Colonic mucosa (tissue), 4 donors: ENCODE measurements at regions not wholly inside any gene's neighbourhood (a gene's known extent, or its start where the extent isn't known, plus 50 kb on each side); places are given as distances from the start of the nearest gene placed in this dataset.
"Not testable (repeated sequence)": the region's sequence is repeated elsewhere in the genome, so short reads cannot be mapped to it uniquely, and the experiment has no call there.

Experiments used
- DNase-seq: peaks from one replicate; pipeline ENCODE4 v3.0.0-alpha.2; 2020
- H3K27ac ChIP-seq: fragments of 200-600 bp; one replicate; pipeline ENCODE4 v1.8.0; 2021
- H3K27me3 ChIP-seq: fragments of 200-600 bp; one replicate; pipeline ENCODE4 v1.8.0; 2021
- H3K36me3 ChIP-seq: fragments of 200-600 bp; one replicate; pipeline ENCODE4 v1.8.0; 2021
- H3K4me1 ChIP-seq: fragments of 200-600 bp; one replicate; pipeline ENCODE4 v1.8.0; 2021; ENCODE audit warnings: mild to moderate bottlenecking
- H3K4me3 ChIP-seq: fragments of 200-600 bp; one replicate; pipeline ENCODE4 v1.8.0; 2021
- H3K9ac ChIP-seq, 2 donors: one replicate each; pipeline ENCODE4 v1.7.0; 2013; ENCODE audit warnings: control low read depth in 2 of 2, low read depth in 2 of 2, low read length in 2 of 2
- H3K9me3 ChIP-seq: fragments of 200-600 bp; one replicate; pipeline ENCODE4 v1.8.0; 2021
- intact Hi-C: fragments of 100-400 bp; cut with DNase I; formaldehyde crosslinking; loops from one replicate; pipeline ENCODE4 v1.14.1; 2022
- TF ChIP-seq, protein P1 (sequence below): fragments of 200-600 bp; IDR thresholded peaks from one replicate; pipeline ENCODE4 v1.8.0; 2022; ENCODE audit warnings: antibody characterized with exemption, mild to moderate bottlenecking
- donor health status: healthy.
- donor health status: DM: no; HTN: no; CAD: no.
- donor health status: DM: no; HTN: no; CAD: no.

DNA sequence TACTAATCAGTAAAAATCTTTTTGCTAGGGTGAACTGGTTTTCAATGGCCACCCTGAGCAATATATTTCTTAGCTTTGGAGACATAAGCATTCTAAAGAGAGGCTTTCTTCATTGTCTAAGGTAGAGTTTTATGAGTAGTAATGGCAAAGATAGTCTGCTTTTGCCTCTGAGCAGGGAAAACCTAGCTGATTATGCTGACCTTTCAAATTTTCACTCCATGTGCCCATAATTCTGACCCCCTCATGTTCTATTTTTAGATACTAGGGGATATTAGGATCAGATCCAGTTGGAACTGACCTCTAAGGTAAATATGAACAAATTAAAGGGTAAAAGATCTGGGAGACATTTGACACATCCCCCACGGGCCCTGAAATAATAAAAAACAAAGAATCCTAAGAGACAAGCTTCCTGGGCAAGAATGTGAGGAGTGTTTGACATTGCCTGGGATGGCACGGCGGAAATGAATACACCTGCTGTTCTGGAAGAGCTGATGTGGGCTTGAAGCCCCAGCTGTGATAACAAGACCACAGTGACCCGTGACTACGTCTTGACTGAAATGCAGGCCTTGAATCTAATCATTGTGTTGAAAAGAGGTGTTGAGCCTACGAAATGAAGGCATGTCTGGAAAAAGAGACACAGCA lies 392.1 kb upstream of the FRG1 start:
- H3K9ac ChIP-seq, result no peak overlapping the region
- H3K9me3 ChIP-seq, result no peaks in the 10 kb centered on the region
- no peaks in the 10 kb centered on the region for H3K27me3 ChIP-seq
- H3K4me3 ChIP-seq, result no peak overlapping the region
- no peak overlapping the region for H3K27ac ChIP-seq
- no peaks in the 10 kb centered on the region for H3K4me1 ChIP-seq
- intact Hi-C loops, result no loop called here
- no peaks in the 10 kb centered on the region for H3K36me3 ChIP-seq
- no peak for DNase-seq
- TF ChIP-seq, protein P1, sequence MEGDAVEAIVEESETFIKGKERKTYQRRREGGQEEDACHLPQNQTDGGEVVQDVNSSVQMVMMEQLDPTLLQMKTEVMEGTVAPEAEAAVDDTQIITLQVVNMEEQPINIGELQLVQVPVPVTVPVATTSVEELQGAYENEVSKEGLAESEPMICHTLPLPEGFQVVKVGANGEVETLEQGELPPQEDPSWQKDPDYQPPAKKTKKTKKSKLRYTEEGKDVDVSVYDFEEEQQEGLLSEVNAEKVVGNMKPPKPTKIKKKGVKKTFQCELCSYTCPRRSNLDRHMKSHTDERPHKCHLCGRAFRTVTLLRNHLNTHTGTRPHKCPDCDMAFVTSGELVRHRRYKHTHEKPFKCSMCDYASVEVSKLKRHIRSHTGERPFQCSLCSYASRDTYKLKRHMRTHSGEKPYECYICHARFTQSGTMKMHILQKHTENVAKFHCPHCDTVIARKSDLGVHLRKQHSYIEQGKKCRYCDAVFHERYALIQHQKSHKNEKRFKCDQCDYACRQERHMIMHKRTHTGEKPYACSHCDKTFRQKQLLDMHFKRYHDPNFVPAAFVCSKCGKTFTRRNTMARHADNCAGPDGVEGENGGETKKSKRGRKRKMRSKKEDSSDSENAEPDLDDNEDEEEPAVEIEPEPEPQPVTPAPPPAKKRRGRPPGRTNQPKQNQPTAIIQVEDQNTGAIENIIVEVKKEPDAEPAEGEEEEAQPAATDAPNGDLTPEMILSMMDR, result no peak

DNA sequence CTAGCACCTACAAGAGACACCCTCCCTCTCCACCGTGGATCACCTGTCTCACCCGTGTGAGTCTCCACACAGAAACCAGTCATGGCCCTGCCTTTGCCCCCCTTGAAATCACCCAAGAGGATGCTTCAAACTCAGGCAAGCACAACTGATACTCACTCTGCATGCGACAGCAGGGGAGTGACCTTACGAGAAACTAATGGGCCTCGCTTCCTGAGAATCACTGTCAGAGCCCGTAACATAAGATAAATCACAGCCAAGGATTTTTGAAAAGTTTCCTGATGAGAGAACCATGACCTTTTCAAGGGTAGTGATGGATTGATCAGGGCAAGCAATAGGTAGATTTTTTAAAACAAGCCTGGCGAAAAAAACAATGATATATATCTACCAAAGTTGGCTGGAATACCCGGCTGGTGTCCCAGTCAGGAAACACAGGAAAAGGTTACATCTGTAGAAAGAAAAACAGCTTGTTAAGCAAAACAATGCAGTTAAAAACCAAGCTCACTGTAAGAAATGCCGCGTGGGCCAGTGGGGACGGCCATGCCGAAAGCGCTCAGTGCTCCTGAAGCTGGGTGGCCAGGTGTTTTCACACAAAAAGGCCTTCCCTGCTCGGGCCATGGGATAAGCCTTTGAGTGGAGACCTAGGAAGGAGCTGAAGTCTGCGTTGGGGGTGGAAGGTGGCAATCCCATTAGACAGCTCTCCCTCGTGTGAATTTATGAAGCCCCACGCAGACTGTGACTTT lies 388.6 kb upstream of the FRG1 start:
- H3K27me3 ChIP-seq, intact Hi-C loops, H3K27ac ChIP-seq, H3K36me3 ChIP-seq, H3K4me1 ChIP-seq, DNase-seq, H3K4me3 ChIP-seq, H3K9me3 ChIP-seq, H3K9ac ChIP-seq: not testable (repeated sequence)

DNA sequence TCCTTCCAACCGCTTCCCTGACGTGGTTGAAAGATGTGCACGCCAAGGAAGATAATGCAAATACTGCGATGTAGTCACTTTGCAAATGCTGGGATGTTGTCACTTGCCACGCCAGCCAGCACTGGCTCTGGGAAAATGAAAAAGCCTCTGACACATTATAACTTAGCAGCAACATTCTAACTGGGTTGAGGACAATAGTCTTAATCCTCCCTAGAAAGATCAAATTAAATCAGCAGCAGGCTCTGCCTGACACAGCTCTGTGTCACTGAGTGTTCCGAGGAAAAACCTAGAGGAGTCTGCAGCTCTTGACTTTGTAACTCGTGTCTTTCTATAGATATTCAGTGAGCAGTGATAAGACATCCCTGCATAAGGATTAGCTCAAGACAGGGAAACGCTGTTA lies 380.1 kb upstream of the FRG1 start:
- H3K4me3 ChIP-seq, H3K9ac ChIP-seq, DNase-seq, H3K36me3 ChIP-seq, H3K27me3 ChIP-seq, H3K27ac ChIP-seq, intact Hi-C loops, H3K9me3 ChIP-seq, H3K4me1 ChIP-seq: not testable (repeated sequence)

DNA sequence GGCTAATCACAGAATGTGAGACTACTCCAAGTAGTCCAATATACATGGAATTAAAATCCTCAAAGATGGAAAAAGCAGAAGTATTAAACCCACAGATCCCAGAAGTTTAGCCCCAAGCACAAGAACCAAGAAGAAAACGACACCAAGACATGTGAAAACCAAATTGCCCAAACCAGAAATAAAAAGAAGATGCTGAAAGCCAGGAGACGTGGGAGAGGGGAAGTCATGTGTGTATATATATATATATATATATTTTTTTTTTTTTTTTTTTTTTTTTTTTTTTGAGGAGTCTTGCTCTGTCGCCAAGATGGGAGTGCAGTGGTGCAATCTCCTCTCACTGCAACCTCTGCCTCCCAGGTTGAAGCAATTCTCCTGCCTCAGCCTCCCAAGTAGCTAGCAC lies 376.9 kb upstream of the FRG1 start:
- H3K9ac ChIP-seq, result not testable (repeated sequence)

DNA sequence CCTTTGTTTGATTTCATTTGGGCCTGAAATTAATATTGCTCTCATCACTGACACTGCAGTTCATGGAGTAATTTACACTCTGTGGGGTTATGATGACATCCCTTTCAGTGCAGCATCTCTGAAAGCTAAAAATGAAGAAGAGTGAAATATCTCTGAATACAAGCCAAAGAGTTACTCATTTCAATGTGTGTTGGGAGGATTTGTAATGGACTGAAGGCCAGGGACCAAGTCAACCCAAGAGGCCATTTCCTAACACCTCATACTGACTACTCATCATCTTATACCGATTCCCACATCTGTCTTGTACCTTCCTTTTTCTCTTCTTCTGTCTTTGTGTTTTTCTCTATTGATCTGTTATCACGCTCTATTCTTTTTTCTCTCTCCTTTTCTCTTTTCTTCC lies 374.4 kb upstream of the FRG1 start:
- H3K36me3 ChIP-seq, DNase-seq, H3K27me3 ChIP-seq, intact Hi-C loops, H3K27ac ChIP-seq, H3K9me3 ChIP-seq, H3K4me1 ChIP-seq, H3K9ac ChIP-seq, H3K4me3 ChIP-seq: not testable (repeated sequence)

More for the DNA sequence above, 376.9 kb upstream of the FRG1 start:
- H3K4me3 ChIP-seq, H3K4me1 ChIP-seq, H3K9me3 ChIP-seq, H3K27ac ChIP-seq, intact Hi-C loops, DNase-seq, H3K27me3 ChIP-seq, H3K36me3 ChIP-seq: not testable (repeated sequence)

DNA sequence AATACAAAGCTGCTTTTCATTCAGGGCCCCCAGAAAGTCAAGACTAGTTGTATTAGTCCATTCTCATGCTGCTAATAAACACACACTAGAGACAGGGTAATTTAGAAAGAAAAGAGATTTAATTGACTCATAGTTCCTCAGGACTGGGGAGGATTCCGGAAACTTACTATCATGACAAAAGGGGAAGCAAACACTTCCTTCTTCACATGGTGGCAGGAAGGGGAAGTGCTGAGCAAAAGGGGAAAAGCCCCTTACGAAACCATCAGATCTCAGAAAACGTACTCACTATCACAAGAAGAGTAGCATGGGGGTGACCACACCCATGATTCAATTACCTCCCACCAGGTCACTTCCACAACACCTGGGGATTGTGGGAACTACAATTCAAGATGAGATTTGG lies 373.8 kb upstream of the FRG1 start:
- intact Hi-C loops, H3K9ac ChIP-seq, H3K27me3 ChIP-seq, H3K9me3 ChIP-seq, H3K27ac ChIP-seq, DNase-seq, H3K36me3 ChIP-seq, H3K4me3 ChIP-seq, H3K4me1 ChIP-seq: not testable (repeated sequence)

DNA sequence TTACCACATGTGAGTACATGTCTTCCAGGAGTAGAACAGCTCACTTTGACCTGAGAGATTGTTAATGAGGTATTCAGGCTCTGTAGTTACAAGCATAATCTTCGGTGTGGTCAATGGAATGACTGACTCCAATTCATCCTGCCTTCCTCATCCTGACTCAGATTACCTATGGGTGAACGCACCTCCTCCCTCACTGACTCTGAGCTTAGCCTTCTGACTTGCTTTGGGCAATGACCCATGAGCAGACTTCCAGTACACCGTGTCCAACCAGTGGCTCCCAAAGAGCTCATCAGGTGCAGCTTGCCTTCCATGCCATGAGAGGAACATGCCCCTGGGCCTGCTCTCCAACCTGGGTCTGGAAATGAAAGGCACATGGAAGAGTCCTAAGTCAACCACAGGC lies 361.0 kb upstream of the FRG1 start:
- H3K9me3 ChIP-seq, H3K4me1 ChIP-seq, H3K27me3 ChIP-seq, H3K36me3 ChIP-seq, DNase-seq, H3K4me3 ChIP-seq, intact Hi-C loops, H3K9ac ChIP-seq, H3K27ac ChIP-seq: not testable (repeated sequence)

DNA sequence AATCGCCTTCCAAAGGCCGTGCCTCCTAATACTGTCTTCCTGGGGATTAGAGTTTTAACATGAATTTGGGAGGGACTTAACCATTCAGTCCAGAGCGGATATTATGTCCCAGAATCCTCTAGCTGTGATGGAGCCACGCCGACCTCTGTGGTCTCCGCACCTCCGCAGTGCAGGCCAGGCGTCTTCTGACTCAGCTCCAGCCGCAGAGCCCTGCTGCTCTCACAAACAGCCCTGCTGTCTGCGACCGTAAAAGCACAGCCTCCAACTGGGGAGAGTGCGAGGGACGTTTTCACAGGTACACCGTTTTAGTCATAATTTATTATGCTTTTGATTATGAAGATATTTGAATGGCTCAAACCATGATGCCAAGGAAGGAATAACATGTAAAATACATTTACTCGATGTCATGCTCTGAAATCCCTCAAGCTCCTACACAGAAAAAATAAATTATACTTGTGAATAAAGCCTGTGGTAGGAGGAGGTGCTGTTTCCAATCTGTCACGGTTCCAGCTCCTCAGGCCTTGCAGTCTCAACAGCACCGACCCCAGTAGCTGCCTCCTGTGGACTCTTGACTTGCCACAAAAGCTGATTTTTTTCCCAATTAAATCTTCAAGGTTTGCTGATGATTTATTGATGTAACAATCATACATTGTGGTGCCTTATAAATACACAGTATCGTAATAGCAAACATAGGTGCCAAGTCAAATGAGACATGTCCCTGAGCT lies 353.6 kb upstream of the FRG1 start:
- H3K9me3 ChIP-seq, H3K4me1 ChIP-seq, H3K36me3 ChIP-seq, DNase-seq, intact Hi-C loops, H3K27ac ChIP-seq, H3K4me3 ChIP-seq, H3K27me3 ChIP-seq, H3K9ac ChIP-seq: not testable (repeated sequence)

DNA sequence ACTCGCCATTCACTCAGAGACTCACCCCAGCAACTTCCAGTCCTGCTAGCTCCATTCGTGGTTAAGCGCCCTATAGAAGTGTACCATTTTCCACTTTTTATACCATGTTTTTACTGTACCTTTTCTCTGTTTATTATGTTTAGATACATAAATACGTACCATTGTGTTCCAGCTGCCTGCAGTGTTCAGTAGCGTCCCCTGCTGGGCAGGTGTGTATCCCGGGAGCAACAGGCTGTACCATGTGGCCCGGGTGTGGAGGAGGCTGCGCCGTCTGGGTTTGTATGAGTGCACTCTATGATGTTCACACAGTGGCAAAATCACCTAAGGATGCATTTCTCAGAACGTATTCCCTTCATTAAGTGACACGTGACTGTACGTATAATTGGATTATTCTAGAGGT lies 351.5 kb upstream of the FRG1 start:
- intact Hi-C loops, H3K27me3 ChIP-seq, H3K27ac ChIP-seq, DNase-seq, H3K36me3 ChIP-seq, H3K4me3 ChIP-seq, H3K9ac ChIP-seq, H3K9me3 ChIP-seq, H3K4me1 ChIP-seq: not testable (repeated sequence)
